GM19023 (cell line): ENCODE measurements at regions not wholly inside any gene's neighbourhood (a gene's known extent, or its start where the extent isn't known, plus 50 kb on each side); places are given as distances from the start of the nearest gene placed in this dataset.

Source experiments
- ATAC-seq: cut with Tn5 transposase; IDR thresholded peaks from one replicate; pipeline ENCODE4 v1.9.1; 2021; ENCODE audit warnings: mild to moderate bottlenecking, moderate library complexity; ENCODE audit not compliant: unreplicated experiment

DNA sequence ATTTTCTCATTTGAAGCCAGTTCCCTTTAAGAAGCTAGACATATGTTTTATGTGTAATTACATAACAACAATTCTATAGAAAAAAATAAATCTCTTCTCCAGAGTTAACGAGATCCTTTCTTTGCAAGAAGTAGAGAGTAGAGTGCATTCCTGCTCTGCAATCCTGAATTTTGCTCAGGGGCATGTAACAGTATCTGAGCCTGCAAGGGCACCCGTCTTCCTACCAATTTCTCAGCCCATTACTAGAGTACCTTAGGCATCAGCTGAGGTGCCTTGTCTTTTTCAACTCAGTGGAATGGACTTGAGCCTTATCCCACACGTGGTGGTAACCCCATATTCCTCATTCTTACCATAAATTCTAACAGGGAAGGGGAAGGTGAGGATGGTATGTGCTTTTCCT lies 205.9 kb downstream of the IKZF2 start:
- ATAC-seq: no peak

DNA sequence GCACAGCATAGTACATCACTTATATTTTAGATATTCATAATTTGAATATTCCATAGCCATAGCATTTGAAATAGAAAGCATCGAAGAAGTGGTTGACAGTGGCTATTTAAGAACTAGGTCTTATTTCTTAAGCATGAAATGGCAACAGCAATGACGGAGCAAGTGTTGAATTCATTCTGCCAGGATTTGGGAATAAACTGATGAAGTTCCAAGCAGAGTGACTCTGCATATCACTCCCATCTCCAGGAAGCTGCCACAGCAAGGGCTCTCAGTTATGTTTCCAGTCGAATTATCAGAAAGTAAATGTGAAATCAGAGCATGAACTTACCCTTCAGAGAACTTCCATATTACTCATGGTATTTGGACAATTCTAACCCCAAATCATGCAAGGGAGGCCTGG lies 208.1 kb downstream of the IKZF2 start:
- no peak for ATAC-seq

- no peak for ATAC-seq
Measured at GRCh38 chr2:212941361-212941760, 210.1 kb downstream of the IKZF2 start.

DNA sequence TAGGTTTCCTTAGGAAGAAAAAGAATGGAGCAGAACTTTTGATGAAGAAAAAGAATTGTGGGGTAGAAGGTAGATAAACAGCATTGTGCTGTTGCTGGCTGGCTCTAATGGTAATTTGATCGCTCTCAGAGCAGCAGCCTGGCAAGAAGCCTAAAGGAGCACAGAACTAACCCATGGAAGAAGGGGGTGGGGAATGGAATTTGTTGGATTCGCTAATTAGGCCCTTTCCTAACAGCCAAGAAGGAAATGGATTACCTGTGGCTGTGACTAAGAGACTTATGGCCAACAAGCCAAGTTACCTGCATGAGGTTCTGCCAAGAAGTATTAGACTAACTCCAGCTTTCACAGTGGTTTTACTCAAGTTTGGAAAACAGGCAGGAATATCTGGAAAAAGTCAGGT lies 210.6 kb downstream of the IKZF2 start:
- no peak for ATAC-seq

- no peak for ATAC-seq
Measured at GRCh38 chr2:212939777-212940531, 211.5 kb downstream of the IKZF2 start.

GRCh38 chr2:212938144-212938793 lies 213.1 kb downstream of the IKZF2 start:
- ATAC-seq: no peak

GRCh38 chr2:212936572-212936971 lies 214.8 kb downstream of the IKZF2 start:
- ATAC-seq: no peak

DNA sequence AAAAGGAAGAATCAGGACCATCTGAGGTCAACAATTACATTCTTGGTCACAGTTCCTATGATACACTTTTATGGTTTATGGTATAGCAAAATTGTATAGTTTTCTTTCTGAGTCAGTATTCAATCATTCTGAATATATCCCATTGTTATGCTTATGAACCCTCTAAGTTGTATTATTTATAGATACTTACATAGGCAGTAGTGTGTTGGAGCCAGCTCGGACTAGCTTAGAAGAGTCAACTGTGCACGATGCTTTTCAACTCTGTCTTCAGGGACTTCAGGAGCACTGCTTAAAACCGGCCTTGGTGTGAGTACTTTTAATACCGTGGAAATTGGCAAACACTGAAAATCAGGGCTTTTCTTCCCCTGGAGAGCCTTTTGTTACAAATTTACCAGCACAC lies 215.7 kb downstream of the IKZF2 start:
- no peak for ATAC-seq

DNA sequence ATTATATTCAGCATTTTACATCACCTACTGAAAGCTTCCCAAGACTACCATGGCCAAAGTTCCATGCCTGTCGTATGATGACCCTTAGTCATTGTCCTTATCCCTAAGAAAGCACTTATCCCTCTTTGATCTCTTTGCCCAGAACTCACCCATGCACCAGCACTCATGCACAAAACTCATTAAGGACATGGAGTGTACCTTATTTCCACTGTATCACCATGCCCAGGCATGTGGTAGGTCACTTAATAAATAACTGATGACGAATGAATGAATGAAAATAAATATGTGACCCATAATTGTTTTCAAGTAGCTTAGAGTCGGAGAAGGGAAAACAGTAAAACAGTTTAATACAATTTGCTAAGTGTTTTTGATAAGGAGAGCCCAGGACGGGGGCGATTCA lies 220.1 kb downstream of the IKZF2 start:
- ATAC-seq: no peak

- ATAC-seq: no peak
Measured at GRCh38 chr2:212930556-212931260, 220.7 kb downstream of the IKZF2 start.

DNA sequence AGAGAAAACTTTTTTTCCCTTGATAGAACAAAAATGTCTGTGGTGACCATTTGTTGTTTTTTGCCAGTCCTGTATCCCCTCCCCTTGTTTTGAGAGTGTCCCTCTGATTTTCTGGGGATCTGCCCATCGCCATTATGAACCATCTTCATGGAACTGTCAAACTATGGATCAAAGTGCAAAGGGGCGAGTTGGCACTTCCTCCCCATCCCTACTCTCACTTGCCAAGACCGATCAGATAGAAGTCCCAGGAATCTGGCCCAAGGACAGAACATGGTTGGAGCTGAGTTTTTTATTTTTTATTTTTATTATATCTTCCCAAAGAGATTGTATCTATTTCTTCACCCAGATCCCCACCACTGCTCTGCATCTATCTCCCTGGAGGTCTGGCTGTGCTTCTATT lies 221.4 kb downstream of the IKZF2 start:
- no peak for ATAC-seq

DNA sequence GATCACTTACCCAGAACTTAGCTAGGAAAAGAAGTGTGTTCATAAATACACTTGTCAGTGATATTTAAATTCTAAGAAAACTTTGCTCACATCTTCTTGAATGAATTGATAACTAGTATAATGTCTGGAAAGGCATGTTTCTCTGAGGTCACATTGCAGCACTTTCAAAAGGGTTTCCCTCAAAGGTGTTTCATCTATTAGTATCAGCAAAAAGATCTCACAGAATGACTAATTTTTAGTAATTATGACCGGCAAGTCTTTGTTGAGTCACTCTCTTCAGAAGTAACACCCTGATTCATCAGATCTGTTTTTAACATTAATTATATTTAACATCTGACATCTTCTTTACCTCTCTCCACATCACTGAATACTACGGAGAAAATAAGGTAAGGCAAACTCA lies 222.3 kb downstream of the IKZF2 start:
- no peak for ATAC-seq

DNA sequence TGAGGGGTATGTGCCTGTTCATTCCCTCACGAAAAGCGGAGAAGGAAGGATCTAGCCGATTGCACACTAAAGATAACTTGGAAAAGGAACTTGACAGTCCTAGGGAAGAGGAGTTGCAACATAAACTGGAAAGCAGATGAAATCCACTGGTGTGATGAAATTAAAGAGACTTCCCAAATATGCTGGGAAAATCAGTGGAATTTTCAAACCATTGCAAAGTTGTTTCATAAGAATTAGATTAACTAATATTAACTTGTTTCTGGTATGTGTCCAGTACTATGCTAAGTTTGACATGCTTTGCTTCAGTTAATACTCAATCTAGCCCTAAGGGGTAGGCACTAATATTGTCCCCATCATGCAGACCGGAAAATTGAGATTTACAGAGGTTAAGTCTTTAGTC lies 222.7 kb downstream of the IKZF2 start:
- ATAC-seq: no peak

DNA sequence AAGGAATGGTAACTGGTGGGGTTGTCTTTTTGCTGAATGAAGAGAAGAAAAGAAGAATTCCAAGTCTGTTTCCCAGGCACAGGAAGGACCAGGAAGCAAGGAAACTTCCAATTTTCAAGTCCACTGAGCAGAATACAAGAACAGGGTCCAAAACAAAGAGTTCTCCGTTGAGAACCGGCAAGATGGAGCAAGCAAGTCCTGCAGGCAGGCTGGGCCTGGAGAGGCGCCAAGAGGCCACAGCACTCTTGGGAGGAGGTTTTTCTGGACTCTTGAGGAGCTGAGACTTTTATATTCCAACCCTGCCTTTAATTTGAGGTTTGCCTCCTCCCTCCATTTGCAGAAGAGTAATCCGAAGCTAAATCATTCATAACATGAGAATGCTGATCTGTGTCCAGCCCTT lies 224.5 kb downstream of the IKZF2 start:
- no peak for ATAC-seq

GRCh38 chr2:212923393-212923792 lies 228.0 kb downstream of the IKZF2 start:
- ATAC-seq: no peak

GRCh38 chr2:212922701-212923100 lies 228.7 kb downstream of the IKZF2 start:
- no peak for ATAC-seq

DNA sequence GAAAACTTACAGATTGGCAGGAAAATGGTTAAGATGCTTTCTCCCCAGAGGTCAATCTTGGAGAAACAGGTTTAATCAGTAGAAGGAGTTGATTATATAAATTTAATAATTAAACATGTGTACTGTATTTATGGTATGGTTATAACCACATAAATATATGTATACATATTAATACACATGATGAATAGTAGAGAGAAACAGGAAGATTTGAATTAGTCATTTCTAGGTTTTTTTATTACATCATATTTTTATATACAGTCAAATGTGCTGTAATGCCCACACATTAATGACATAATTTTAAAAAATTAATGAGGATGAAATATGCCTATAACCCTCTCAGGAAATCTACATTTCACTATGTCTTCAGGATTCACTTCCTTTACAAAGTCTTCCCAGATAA lies 229.7 kb downstream of the IKZF2 start:
- no peak for ATAC-seq

DNA sequence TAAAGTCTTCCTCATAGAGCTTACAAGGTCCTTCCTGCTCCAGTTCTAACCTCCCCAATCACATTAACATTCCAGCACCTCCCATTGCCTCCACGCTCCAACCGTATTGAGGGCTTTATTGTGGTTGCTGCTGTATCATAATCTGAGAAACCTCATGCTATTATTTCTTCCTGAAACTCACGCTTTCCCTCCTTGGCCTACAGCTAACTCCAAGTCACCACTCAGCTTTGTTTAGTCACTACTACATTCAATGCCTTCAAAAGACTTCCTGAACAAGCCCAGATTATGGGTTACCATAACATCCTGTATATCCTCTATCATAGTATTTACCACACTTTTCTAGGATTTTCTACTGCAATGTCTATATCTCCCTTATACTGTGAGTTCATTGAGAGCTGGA lies 230.4 kb downstream of the IKZF2 start:
- no peak for ATAC-seq

DNA sequence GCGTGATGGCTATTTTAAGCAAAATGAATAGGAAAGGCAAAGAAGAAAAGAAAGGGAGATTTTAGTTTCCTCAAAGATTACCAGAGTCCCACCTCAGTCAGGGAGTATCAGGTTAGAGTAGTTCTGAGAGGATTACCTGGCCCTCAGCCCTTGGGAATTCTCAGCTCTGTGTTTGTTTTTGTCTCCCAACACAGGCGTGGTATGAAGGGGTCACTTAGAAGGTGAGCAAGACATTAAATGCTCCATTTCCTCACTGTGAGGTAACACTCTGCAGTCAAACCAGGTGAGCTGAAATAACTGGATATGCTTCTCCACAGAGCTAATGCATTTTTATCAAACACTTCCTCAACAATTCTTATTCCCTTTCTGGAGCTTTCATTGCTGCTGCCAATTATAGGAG lies 232.2 kb downstream of the IKZF2 start:
- ATAC-seq: no peak

- no peak for ATAC-seq
Measured at GRCh38 chr2:212918336-212918735, 233.1 kb downstream of the IKZF2 start.

- ATAC-seq: peak; percentile 62
Measured at GRCh38 chr2:212915121-212915782, 236.2 kb downstream of the IKZF2 start.

DNA sequence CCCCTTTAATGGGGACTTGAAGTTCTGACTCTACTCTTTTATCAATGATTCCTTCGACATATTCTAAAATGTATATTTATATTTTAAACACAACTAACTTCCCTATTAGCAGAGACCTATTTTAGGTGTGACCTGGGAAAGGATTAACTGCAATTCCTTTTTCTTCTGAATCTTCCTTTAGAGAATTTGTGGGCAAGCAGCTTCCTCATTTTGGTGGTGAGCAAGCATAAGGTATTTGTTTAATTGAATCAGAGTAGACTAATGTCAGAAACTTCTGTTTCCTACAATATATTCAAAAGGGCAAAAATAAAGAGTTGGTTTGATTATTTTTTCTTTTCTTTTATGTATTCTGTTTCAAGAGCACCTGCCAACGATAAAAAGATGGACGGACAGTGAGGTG lies 237.0 kb downstream of the IKZF2 start:
- ATAC-seq: no peak
